ENCODE measurements at regions not wholly inside any gene's neighbourhood (a gene's known extent, or its start where the extent isn't known, plus 50 kb on each side); places are given as distances from the start of the nearest gene placed in this dataset.

GRCh38 chr9:61674465-61674864 is 484.6 kb downstream of the SPATA31A7 start (continued):
- TF ChIP-seq PRDM10 (tag by site-specific recombination; IDR thresholded peaks at IDR 0.05) (no peak), ZNF624 (tag by site-specific recombination; IDR thresholded peaks at IDR 0.05) (no peak), ZNF707 (tag by site-specific recombination; IDR thresholded peaks at IDR 0.05) (no peak), ZNF274 (IDR thresholded peaks at IDR 0.05; ENCODE audit: low read length) (no peak), ZNF274 (tag by site-specific recombination; IDR thresholded peaks at IDR 0.05; ENCODE audit: borderline replicate concordance) (no peak), ZNF776 (tag by site-specific recombination; IDR thresholded peaks at IDR 0.05; ENCODE audit: borderline replicate concordance) (no peak)

DNA sequence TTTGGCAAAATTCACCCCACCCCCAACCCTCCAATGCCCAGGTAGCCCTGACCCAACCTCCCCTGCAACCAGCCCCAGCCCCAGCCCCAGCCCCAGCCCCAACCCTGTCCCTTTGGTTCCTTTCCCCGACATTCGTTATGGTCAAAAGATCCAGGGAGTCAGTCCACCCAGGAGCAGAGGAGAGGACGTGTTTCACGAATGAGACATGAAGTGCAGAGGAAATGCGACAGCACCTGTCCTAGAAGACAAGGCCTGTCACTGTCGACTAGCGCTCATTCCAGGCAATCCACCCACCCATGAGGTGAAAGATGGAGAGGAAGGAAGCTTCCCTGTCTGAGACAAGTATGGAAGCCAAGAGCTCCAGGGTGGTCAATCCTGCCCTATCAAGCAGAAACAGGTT is 485.0 kb downstream of the SPATA31A7 start:
- Histone ChIP-seq H3K4me1 (ENCODE audit: control insufficient read depth, insufficient read depth, low read length) (no peaks in the 10 kb centered on the region), H3K36me3 (ENCODE audit: control insufficient read depth in 2 of 2, insufficient read depth in 1 of 2, low read length in 2 of 2) (no peaks in the 10 kb centered on the region), H3K27ac (ENCODE audit: extremely low read depth, low read depth, low read length) (no peak overlapping the region), H3K4me3 (ENCODE audit: low read depth, low read length) (no peak overlapping the region), H3K9me3 (ENCODE audit: control insufficient read depth, insufficient read depth, low read depth, low read length) (no peaks in the 10 kb centered on the region)
- CTCF ChIA-PET, result no interaction called here
- TF ChIP-seq PRDM1 (tag by site-specific recombination; IDR thresholded peaks at IDR 0.05) (no peak), REST (tag by site-specific recombination; IDR thresholded peaks at IDR 0.05) (no peak), ZNF48 (tag by site-specific recombination; IDR thresholded peaks at IDR 0.05) (no peak), ZNF146 (tag by site-specific recombination; IDR thresholded peaks at IDR 0.05) (no peak), ZNF24 (tag by site-specific recombination; IDR thresholded peaks at IDR 0.05) (no peak), ZNF701 (tag by site-specific recombination; IDR thresholded peaks at IDR 0.05) (no peak)
- TF ChIP-seq, protein P1, sequence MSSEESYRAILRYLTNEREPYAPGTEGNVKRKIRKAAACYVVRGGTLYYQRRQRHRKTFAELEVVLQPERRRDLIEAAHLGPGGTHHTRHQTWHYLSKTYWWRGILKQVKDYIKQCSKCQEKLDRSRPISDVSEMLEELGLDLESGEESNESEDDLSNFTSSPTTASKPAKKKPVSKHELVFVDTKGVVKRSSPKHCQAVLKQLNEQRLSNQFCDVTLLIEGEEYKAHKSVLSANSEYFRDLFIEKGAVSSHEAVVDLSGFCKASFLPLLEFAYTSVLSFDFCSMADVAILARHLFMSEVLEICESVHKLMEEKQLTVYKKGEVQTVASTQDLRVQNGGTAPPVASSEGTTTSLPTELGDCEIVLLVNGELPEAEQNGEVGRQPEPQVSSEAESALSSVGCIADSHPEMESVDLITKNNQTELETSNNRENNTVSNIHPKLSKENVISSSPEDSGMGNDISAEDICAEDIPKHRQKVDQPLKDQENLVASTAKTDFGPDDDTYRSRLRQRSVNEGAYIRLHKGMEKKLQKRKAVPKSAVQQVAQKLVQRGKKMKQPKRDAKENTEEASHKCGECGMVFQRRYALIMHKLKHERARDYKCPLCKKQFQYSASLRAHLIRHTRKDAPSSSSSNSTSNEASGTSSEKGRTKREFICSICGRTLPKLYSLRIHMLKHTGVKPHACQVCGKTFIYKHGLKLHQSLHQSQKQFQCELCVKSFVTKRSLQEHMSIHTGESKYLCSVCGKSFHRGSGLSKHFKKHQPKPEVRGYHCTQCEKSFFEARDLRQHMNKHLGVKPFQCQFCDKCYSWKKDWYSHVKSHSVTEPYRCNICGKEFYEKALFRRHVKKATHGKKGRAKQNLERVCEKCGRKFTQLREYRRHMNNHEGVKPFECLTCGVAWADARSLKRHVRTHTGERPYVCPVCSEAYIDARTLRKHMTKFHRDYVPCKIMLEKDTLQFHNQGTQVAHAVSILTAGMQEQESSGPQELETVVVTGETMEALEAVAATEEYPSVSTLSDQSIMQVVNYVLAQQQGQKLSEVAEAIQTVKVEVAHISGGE (tag by site-specific recombination; conservative IDR thresholded peaks at IDR 0.05; ENCODE audit: low read depth), result no peak
- POLR2A ChIA-PET, result no interaction called here

Data from HEK293 (cell line).